ENCODE measurements at regions not wholly inside any gene's neighbourhood (a gene's known extent, or its start where the extent isn't known, plus 50 kb on each side); places are given as distances from the start of the nearest gene placed in this dataset.

- DNase-seq (no peak), ATAC-seq (no peak), FAIRE-seq (no peak)
- Histone ChIP-seq H3K9me3 (no peaks in the 10 kb centered on the region), H3K4me1 (no peaks in the 10 kb centered on the region), H3K27me3 (no peaks in the 10 kb centered on the region), H3K4me3 (no peak overlapping the region), H3K36me3 (no peaks in the 10 kb centered on the region), H3K27ac (no peak overlapping the region)
- intact Hi-C loops (cut with DNase I), result no loop called here
- WGBS, 2 donors, result 61 to 69% methylated on average over 5 of the region's 5 CpGs
- no peak for TF ChIP-seq CTCF (IDR thresholded peaks at IDR 0.05)
Observed at GRCh38 chr12:24191117-24191516, 241.6 kb upstream of the SOX5 start.

- Histone ChIP-seq H3K9me3 (no peaks in the 10 kb centered on the region), H3K36me3 (no peaks in the 10 kb centered on the region), H3K4me1 (no peaks in the 10 kb centered on the region), H3K4me3 (no peak overlapping the region), H3K27ac (no peak overlapping the region), H3K27me3 (no peaks in the 10 kb centered on the region)
- TF ChIP-seq CTCF (IDR thresholded peaks at IDR 0.05), result no peak
- DNase-seq (no peak), ATAC-seq (no peak), FAIRE-seq (no peak)
- intact Hi-C loops (cut with DNase I), result no loop called here
- WGBS, 2 donors, result 41 to 67% methylated on average over 1 of the region's 1 CpG
Observed at GRCh38 chr12:24185782-24186181, 236.3 kb upstream of the SOX5 start.

GRCh38 chr12:24177889-24178288 lies 228.4 kb upstream of the SOX5 start:
- ATAC-seq, result no peak
- Histone ChIP-seq H3K4me1 (no peaks in the 10 kb centered on the region), H3K36me3 (no peaks in the 10 kb centered on the region), H3K9me3 (no peaks in the 10 kb centered on the region), H3K27ac (no peak overlapping the region), H3K4me3 (no peak overlapping the region), H3K27me3 (no peaks in the 10 kb centered on the region)
- TF ChIP-seq CTCF (IDR thresholded peaks at IDR 0.05), result no peak
- intact Hi-C loops (cut with DNase I), result no loop called here
- WGBS, 2 donors, result 88 to 90% methylated on average over 1 of the region's 1 CpG
- DNase-seq, result no peak
- no peak for FAIRE-seq

- TF ChIP-seq CTCF (IDR thresholded peaks at IDR 0.05), result no peak
- Histone ChIP-seq H3K27me3 (no peaks in the 10 kb centered on the region), H3K36me3 (no peaks in the 10 kb centered on the region), H3K4me1 (no peaks in the 10 kb centered on the region), H3K4me3 (no peak overlapping the region), H3K9me3 (no peaks in the 10 kb centered on the region), H3K27ac (no peak overlapping the region)
- DNase-seq (no peak), ATAC-seq (no peak), FAIRE-seq (no peak)
- intact Hi-C loops (cut with DNase I), result no loop called here
- 52 to 80% methylated on average over 4 of the region's 4 CpGs for WGBS, 2 donors
Observed at GRCh38 chr12:24175929-24176328, 226.5 kb upstream of the SOX5 start.

GRCh38 chr12:24175284-24175683 lies 225.8 kb upstream of the SOX5 start:
- FAIRE-seq (no peak), ATAC-seq (no peak), DNase-seq (no peak)
- 55 to 83% methylated on average over 2 of the region's 2 CpGs for WGBS, 2 donors
- Histone ChIP-seq H3K27ac (no peak overlapping the region), H3K4me3 (no peak overlapping the region), H3K4me1 (no peaks in the 10 kb centered on the region), H3K27me3 (no peaks in the 10 kb centered on the region), H3K9me3 (no peaks in the 10 kb centered on the region), H3K36me3 (no peaks in the 10 kb centered on the region)
- intact Hi-C loops (cut with DNase I), result no loop called here
- TF ChIP-seq CTCF (IDR thresholded peaks at IDR 0.05), result no peak

Data from pancreas (tissue), 10 donors.